ENCODE measurements at regions not wholly inside any gene's neighbourhood (a gene's known extent, or its start where the extent isn't known, plus 50 kb on each side); places are given as distances from the start of the nearest gene placed in this dataset.

DNA sequence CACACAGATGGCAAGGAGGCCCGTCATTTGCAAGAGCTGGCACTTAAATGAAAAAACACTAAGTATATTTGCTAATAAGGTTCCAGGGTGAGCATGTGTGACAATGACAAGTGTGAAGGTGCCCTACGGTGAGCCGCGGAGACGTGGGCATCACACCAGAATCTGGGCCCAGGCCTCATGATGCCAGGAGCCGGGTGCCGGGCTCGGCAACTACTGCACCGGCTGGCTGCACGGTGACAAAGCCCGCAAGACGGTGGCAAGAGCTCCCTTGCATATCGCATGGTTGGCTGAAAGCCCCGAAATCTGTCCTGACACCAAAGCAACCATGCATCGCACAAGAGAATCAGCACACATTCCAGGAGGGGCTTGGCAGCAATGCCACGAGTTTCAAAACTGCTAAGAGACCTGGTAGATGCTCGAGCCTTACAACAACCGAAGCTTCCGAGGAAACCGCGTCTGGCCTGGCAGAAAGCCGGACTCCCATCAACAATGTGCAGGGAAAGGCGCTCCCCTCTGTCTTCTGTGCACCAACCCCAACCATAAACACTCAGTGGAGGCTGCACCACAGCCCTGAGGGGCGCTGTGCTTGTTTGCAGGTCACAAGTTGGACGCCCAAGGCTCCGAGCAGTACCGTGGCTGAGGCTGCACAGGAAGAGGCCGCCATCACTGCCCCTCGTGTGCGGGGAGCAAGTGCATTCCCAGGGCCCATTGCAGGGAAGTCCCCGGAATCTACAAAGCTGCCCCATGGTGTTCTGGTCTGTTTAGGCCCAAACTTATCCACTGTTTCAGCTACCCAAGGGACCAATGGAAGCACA lies 339.7 kb downstream of the CTTN start:
- no peak for DNase-seq
- Histone ChIP-seq H3K4me2 (no peak overlapping the region), H4K20me1 (ENCODE audit: insufficient read depth) (peaks cover 10% of the 10 kb centered on the region), H3K4me1 (replicated peaks; ENCODE audit: insufficient read depth) (no peaks in the 10 kb centered on the region), H3K4me3 (no peak overlapping the region), H3K27ac (no peak overlapping the region), H3K36me3 (ENCODE audit: low read depth) (no peaks in the 10 kb centered on the region), H3K79me2 (ENCODE audit: low read depth) (no peaks in the 10 kb centered on the region), H3F3A (ENCODE audit: insufficient read depth, low read depth) (no peaks in the 10 kb centered on the region), H3K27me3 (ENCODE audit: insufficient read depth, low read depth) (no peaks in the 10 kb centered on the region), H3K9me2 (ENCODE audit: insufficient read depth) (no peaks in the 10 kb centered on the region), H3K9me3 (ENCODE audit: insufficient read depth, low read depth) (no peaks in the 10 kb centered on the region), H2AFZ (no peak overlapping the region)
- POLR2A ChIA-PET (ENCODE audit: unreplicated experiment): interaction anchor here (0.6 to 0.7 kb wide), 2 partner anchors 112 to 256 kb away, joined by 3 to 4 read pairs; no protein-coding TSS in a partner anchor
- intact Hi-C loops (cut with micrococcal nuclease; ENCODE audit: unreplicated experiment): no loop called here
- CTCF ChIA-PET: no interaction called here
- no TSS peak for BruUV-seq (replicated peaks)
- TF ChIP-seq EZH2 (IDR thresholded peaks at IDR 0.05; ENCODE audit: low read depth): no peak
- TF ChIP-seq, protein P1, sequence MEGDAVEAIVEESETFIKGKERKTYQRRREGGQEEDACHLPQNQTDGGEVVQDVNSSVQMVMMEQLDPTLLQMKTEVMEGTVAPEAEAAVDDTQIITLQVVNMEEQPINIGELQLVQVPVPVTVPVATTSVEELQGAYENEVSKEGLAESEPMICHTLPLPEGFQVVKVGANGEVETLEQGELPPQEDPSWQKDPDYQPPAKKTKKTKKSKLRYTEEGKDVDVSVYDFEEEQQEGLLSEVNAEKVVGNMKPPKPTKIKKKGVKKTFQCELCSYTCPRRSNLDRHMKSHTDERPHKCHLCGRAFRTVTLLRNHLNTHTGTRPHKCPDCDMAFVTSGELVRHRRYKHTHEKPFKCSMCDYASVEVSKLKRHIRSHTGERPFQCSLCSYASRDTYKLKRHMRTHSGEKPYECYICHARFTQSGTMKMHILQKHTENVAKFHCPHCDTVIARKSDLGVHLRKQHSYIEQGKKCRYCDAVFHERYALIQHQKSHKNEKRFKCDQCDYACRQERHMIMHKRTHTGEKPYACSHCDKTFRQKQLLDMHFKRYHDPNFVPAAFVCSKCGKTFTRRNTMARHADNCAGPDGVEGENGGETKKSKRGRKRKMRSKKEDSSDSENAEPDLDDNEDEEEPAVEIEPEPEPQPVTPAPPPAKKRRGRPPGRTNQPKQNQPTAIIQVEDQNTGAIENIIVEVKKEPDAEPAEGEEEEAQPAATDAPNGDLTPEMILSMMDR (conservative IDR thresholded peaks at IDR 0.05): no peak

DNA sequence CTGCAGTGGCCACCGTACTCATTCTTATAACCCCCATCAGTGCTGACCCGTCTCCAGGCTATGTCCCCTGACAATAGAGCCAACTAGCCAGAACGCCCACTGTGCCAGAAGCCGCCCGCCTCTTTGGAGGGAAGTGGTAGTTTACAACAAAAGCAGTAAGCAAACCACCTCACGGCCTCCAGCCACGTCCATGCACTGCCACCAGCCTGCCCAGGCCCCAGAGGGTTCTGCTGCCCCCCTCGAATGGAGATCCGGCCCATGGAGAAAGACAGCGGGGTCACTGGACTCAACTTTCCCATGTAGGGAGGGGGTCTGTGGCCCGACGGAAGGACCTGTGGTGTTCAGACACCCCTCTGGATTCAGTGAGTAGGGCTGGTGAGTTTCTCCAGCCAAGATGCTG lies 340.3 kb downstream of the CTTN start:
- H3K4me1 ChIP-seq (replicated peaks; ENCODE audit: insufficient read depth): no peaks in the 10 kb centered on the region
- CTCF ChIA-PET: no interaction called here
- H3K27me3 ChIP-seq (ENCODE audit: insufficient read depth, low read depth): no peaks in the 10 kb centered on the region
- DNase-seq: no peak
- no peak overlapping the region for H3K4me2 ChIP-seq
- no peaks in the 10 kb centered on the region for H3K9me2 ChIP-seq (ENCODE audit: insufficient read depth)
- no peaks in the 10 kb centered on the region for H3F3A ChIP-seq (ENCODE audit: insufficient read depth, low read depth)
- POLR2A ChIA-PET (ENCODE audit: unreplicated experiment): interaction anchor here (0.7 kb wide), 1 partner anchor 112 kb away, joined by 3 read pairs; no protein-coding TSS in a partner anchor
- no peak for TF ChIP-seq EZH2 (IDR thresholded peaks at IDR 0.05; ENCODE audit: low read depth)
- TF ChIP-seq, protein P1 (conservative IDR thresholded peaks at IDR 0.05): no peak
- H3K4me3 ChIP-seq: no peak overlapping the region
- H3K9me3 ChIP-seq (ENCODE audit: insufficient read depth, low read depth): no peaks in the 10 kb centered on the region
- peaks cover 4% of the 10 kb centered on the region; the same call in 1 of the 2 replicates for H4K20me1 ChIP-seq (ENCODE audit: insufficient read depth)
- no peak overlapping the region for H2AFZ ChIP-seq
- no peaks in the 10 kb centered on the region for H3K36me3 ChIP-seq (ENCODE audit: low read depth)
- H3K79me2 ChIP-seq (ENCODE audit: low read depth): no peaks in the 10 kb centered on the region
- intact Hi-C loops (cut with micrococcal nuclease; ENCODE audit: unreplicated experiment): no loop called here
- H3K27ac ChIP-seq: no peak overlapping the region
- BruUV-seq (replicated peaks): no TSS peak

DNA sequence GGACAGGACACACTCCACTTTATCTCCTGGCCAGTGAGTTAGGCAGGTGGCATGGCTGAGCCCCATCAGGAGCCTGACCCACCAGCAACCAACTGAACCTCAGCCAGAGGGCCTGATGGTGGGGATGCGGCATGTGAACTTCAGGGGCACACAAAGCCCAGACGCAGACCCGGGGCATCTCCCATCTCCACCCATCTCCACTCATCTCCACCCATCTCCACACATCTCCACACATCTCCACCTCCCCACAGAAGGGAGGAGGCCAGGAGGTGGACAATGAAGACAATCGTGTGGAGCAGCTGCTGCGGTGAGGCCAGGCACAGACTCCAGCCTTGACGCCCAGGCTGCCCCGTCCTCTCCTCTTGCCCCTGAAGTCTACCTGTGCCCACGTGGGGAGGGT lies 340.8 kb downstream of the CTTN start:
- ChIA-PET CTCF (no interaction called here), POLR2A (ENCODE audit: unreplicated experiment) (no interaction called here)
- no peak for DNase-seq
- no peak overlapping the region for H3K27ac ChIP-seq
- TF ChIP-seq EZH2 (IDR thresholded peaks at IDR 0.05; ENCODE audit: low read depth): no peak
- TF ChIP-seq, protein P1 (conservative IDR thresholded peaks at IDR 0.05): no peak
- no peaks in the 10 kb centered on the region for H3K36me3 ChIP-seq (ENCODE audit: low read depth)
- H3K4me2 ChIP-seq: no peak overlapping the region
- no peaks in the 10 kb centered on the region for H3K27me3 ChIP-seq (ENCODE audit: insufficient read depth, low read depth)
- H3K4me1 ChIP-seq (replicated peaks; ENCODE audit: insufficient read depth): no peaks in the 10 kb centered on the region
- no peaks in the 10 kb centered on the region for H3K79me2 ChIP-seq (ENCODE audit: low read depth)
- H3K9me3 ChIP-seq (ENCODE audit: insufficient read depth, low read depth): no peaks in the 10 kb centered on the region
- BruUV-seq (replicated peaks): no TSS peak
- H2AFZ ChIP-seq: no peak overlapping the region
- intact Hi-C loops (cut with micrococcal nuclease; ENCODE audit: unreplicated experiment): no loop called here
- no peaks in the 10 kb centered on the region for H3K9me2 ChIP-seq (ENCODE audit: insufficient read depth)
- H3F3A ChIP-seq (ENCODE audit: insufficient read depth, low read depth): no peaks in the 10 kb centered on the region
- no peak overlapping the region for H3K4me3 ChIP-seq
- H4K20me1 ChIP-seq (ENCODE audit: insufficient read depth): peaks cover 4% of the 10 kb centered on the region; the same call in 1 of the 2 replicates
